HL-60 (cell line): ENCODE measurements at regions not wholly inside any gene's neighbourhood (a gene's known extent, or its start where the extent isn't known, plus 50 kb on each side); places are given as distances from the start of the nearest gene placed in this dataset.

Source experiments
- DNase-seq, 2 experiments: peaks; one replicate each; pipeline ENCODE4 v3.0.0-alpha.2; 2010 to 2020; ENCODE audit warnings: low read depth in 1 of 2, low spot score in 1 of 2
- H3K27ac ChIP-seq: fragments of 250-450 bp; sonication (Bioruptor Pico); replicated peaks from 2 replicates; pipeline ENCODE4 v1.5.1; 2020; ENCODE audit warnings: mild to moderate bottlenecking, moderate library complexity
- H3K27me3 ChIP-seq: fragments of 250-450 bp; sonication (Bioruptor Pico); 2 replicates; pipeline ENCODE4 v1.5.1; 2021; ENCODE audit warnings: mild to moderate bottlenecking, moderate library complexity; ENCODE audit not compliant: insufficient read depth, poor library complexity, severe bottlenecking
- H3K4me3 ChIP-seq: replicated peaks from 2 replicates; pipeline ENCODE4 v1.5.1; 2011; ENCODE audit warnings: mild to moderate bottlenecking, control low read depth, low read length; ENCODE audit not compliant: insufficient read depth
- GABPA ChIP-seq: IDR thresholded peaks from 2 replicates; pipeline ENCODE4 v1.6.1; 2012; ENCODE audit warnings: low read depth
- POLR2AphosphoS5 ChIP-seq: IDR thresholded peaks from 2 replicates; pipeline ENCODE4 v1.6.1; 2012; ENCODE audit warnings: low read depth
- SPI1 ChIP-seq: IDR thresholded peaks from 2 replicates; pipeline ENCODE4 v1.6.1; 2012; ENCODE audit warnings: low read depth, mild to moderate bottlenecking, borderline replicate concordance
- TF ChIP-seq, protein P1 (sequence below): IDR thresholded peaks from one replicate; pipeline ENCODE4 v1.5.1; 2011; ENCODE audit warnings: low read length, control low read depth, inconsistent platforms; ENCODE audit not compliant: insufficient read depth
- TF ChIP-seq, protein P2 (sequence below): IDR thresholded peaks from 2 replicates; pipeline ENCODE4 v1.6.1; 2012; ENCODE audit warnings: low read depth; ENCODE audit not compliant: insufficient replicate concordance

DNA sequence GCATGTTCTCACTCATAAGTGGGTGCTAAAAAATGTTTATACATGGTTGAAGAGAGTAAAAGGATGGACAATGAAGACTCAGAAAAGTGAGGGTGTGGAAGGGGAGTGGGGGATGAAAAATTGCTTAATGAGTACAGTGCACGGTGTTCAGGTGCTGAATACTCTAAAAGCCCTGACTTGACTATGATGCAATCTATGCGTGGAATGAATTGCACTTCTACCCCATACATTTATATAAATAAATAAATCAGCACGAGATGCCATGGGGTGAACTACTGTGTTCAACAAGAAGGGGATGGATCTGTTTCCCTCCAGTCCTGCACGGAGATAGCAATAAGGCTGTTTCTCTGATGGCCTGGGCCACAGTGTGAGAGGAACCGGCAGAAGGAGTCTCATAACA lies 254.3 kb upstream of the LYZL1 start:
- Histone ChIP-seq H3K27me3 (no peaks in the 10 kb centered on the region), H3K27ac (no peak overlapping the region), H3K4me3 (no peak overlapping the region)
- no peak for TF ChIP-seq POLR2AphosphoS5
- no peak for TF ChIP-seq GABPA
- no peak for TF ChIP-seq SPI1
- TF ChIP-seq, protein P1, sequence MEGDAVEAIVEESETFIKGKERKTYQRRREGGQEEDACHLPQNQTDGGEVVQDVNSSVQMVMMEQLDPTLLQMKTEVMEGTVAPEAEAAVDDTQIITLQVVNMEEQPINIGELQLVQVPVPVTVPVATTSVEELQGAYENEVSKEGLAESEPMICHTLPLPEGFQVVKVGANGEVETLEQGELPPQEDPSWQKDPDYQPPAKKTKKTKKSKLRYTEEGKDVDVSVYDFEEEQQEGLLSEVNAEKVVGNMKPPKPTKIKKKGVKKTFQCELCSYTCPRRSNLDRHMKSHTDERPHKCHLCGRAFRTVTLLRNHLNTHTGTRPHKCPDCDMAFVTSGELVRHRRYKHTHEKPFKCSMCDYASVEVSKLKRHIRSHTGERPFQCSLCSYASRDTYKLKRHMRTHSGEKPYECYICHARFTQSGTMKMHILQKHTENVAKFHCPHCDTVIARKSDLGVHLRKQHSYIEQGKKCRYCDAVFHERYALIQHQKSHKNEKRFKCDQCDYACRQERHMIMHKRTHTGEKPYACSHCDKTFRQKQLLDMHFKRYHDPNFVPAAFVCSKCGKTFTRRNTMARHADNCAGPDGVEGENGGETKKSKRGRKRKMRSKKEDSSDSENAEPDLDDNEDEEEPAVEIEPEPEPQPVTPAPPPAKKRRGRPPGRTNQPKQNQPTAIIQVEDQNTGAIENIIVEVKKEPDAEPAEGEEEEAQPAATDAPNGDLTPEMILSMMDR, result no peak
- TF ChIP-seq, protein P2, sequence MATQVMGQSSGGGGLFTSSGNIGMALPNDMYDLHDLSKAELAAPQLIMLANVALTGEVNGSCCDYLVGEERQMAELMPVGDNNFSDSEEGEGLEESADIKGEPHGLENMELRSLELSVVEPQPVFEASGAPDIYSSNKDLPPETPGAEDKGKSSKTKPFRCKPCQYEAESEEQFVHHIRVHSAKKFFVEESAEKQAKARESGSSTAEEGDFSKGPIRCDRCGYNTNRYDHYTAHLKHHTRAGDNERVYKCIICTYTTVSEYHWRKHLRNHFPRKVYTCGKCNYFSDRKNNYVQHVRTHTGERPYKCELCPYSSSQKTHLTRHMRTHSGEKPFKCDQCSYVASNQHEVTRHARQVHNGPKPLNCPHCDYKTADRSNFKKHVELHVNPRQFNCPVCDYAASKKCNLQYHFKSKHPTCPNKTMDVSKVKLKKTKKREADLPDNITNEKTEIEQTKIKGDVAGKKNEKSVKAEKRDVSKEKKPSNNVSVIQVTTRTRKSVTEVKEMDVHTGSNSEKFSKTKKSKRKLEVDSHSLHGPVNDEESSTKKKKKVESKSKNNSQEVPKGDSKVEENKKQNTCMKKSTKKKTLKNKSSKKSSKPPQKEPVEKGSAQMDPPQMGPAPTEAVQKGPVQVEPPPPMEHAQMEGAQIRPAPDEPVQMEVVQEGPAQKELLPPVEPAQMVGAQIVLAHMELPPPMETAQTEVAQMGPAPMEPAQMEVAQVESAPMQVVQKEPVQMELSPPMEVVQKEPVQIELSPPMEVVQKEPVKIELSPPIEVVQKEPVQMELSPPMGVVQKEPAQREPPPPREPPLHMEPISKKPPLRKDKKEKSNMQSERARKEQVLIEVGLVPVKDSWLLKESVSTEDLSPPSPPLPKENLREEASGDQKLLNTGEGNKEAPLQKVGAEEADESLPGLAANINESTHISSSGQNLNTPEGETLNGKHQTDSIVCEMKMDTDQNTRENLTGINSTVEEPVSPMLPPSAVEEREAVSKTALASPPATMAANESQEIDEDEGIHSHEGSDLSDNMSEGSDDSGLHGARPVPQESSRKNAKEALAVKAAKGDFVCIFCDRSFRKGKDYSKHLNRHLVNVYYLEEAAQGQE, result no peak
- no peak for DNase-seq

DNA sequence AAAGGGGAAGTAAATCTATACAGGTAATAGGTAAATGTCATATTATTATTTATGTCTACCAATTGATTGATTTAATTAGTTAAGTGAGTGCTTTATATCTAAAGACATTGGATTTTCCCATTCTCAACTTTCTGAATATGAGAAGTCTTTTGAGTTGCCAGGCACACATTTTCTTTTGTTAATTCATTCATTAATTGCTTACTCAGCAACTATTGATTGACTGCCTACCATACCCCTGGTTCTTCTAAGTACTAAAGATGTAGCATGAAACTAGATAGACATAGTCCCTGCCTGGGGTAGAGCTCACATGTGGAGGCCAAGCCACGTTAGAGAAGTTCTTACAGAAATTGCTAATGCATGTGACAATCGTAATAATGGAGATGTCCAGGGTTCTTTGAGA lies 253.1 kb upstream of the LYZL1 start:
- Histone ChIP-seq H3K27me3 (no peaks in the 10 kb centered on the region), H3K27ac (no peak overlapping the region), H3K4me3 (no peak overlapping the region)
- TF ChIP-seq, protein P2, result no peak
- TF ChIP-seq GABPA (no peak), POLR2AphosphoS5 (no peak), SPI1 (no peak)
- TF ChIP-seq, protein P1, result no peak
- DNase-seq, result no peak

DNA sequence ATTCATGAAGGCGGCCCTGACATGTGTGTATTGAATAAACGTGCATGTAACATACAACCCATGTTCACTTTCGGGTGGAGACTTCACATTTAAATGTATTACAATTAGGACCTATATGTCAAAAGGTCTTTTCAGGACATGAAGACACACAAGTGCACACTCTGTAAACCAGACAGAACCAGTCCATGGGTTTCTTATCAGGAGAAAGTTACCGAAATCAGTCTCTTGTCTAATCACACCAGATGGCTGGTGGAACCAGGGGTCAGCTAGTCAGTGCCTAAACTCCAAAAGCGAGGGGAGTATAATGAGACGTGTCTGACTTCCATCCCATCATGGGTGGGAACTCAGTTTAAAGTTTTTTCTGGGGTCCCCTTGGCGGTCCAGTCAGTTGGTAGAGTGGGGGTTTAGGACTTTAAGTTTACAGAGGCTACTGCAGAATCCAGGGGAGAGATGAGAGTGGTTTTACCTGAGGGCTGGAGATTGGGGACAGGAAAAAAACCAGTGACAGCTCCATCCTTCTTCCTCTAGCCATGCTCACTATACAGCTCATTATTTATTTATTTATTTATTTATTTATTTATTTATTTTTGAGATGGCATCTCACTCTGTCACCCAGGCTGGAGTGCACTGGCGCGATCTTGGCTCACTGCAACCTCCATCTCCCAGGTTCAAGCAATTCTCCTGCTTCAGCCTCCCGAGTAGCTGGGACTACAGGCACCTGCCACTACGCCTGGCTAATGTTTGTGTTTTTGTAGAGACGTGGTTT lies 251.3 kb upstream of the LYZL1 start:
- Histone ChIP-seq H3K27ac (no peak overlapping the region), H3K4me3 (no peak overlapping the region), H3K27me3 (no peaks in the 10 kb centered on the region)
- no peak for DNase-seq
- TF ChIP-seq SPI1, result no peak
- no peak for TF ChIP-seq POLR2AphosphoS5
- TF ChIP-seq GABPA, result no peak
- TF ChIP-seq, protein P2, result no peak
- TF ChIP-seq, protein P1, result no peak
